HG02870 (cell line): ENCODE measurements at regions not wholly inside any gene's neighbourhood (a gene's known extent, or its start where the extent isn't known, plus 50 kb on each side); places are given as distances from the start of the nearest gene placed in this dataset.
A peak's percentile ranks its signal among the peaks of the same experiment; 100 is the strongest.

Experiments
- ATAC-seq: cut with Tn5 transposase; IDR thresholded peaks from one replicate; pipeline ENCODE4 v1.9.1; 2021; ENCODE audit warnings: mild to moderate bottlenecking, moderate library complexity; ENCODE audit not compliant: unreplicated experiment

- no peak for ATAC-seq
These were observed 279.5 kb upstream of the SPRED2 start for GRCh38 chr2:65711863-65712262.

- peak; percentile 61 for ATAC-seq
These were observed 278.4 kb upstream of the SPRED2 start for GRCh38 chr2:65710779-65711295.

GRCh38 chr2:65710356-65710755, 278.0 kb upstream of the SPRED2 start:
- ATAC-seq = no peak

GRCh38 chr2:65708086-65708485, 275.7 kb upstream of the SPRED2 start:
- ATAC-seq = no peak

GRCh38 chr2:65706411-65706810, 274.0 kb upstream of the SPRED2 start:
- ATAC-seq = no peak

GRCh38 chr2:65701191-65701590, 268.8 kb upstream of the SPRED2 start:
- no peak for ATAC-seq

- no peak for ATAC-seq
These were observed 268.3 kb upstream of the SPRED2 start for GRCh38 chr2:65700720-65701119.

GRCh38 chr2:65700004-65700651, 267.7 kb upstream of the SPRED2 start:
- ATAC-seq = no peak

- no peak for ATAC-seq
These were observed 259.4 kb upstream of the SPRED2 start for GRCh38 chr2:65691816-65692215.

- no peak for ATAC-seq
These were observed 255.9 kb upstream of the SPRED2 start for GRCh38 chr2:65688141-65688886.

GRCh38 chr2:65687614-65688013, 255.2 kb upstream of the SPRED2 start:
- no peak for ATAC-seq

- no peak for ATAC-seq
These were observed 254.6 kb upstream of the SPRED2 start for GRCh38 chr2:65686928-65687521.

- ATAC-seq = no peak
These were observed 249.1 kb upstream of the SPRED2 start for GRCh38 chr2:65681503-65681902.

- ATAC-seq = no peak
These were observed 246.5 kb upstream of the SPRED2 start for GRCh38 chr2:65678779-65679391.

- ATAC-seq = no peak
These were observed 243.0 kb upstream of the SPRED2 start for GRCh38 chr2:65675350-65675749.

GRCh38 chr2:65671670-65672242, 239.4 kb upstream of the SPRED2 start:
- no peak for ATAC-seq

GRCh38 chr2:65669574-65669973, 237.2 kb upstream of the SPRED2 start:
- no peak for ATAC-seq

GRCh38 chr2:65668744-65669143, 236.3 kb upstream of the SPRED2 start:
- ATAC-seq = no peak

- ATAC-seq = peak; percentile 100
These were observed 233.8 kb upstream of the SPRED2 start for GRCh38 chr2:65666156-65666725.

GRCh38 chr2:65664931-65665330, 232.5 kb upstream of the SPRED2 start:
- no peak for ATAC-seq
